ENCODE measurements at regions not wholly inside any gene's neighbourhood (a gene's known extent, or its start where the extent isn't known, plus 50 kb on each side); places are given as distances from the start of the nearest gene placed in this dataset.

- TF ChIP-seq POLR2A (IDR thresholded peaks at IDR 0.05) (no peak), CTCF (IDR thresholded peaks at IDR 0.05 in 8 of 11, conservative IDR thresholded peaks at IDR 0.05 in 3 of 11) (no peak), POLR2AphosphoS5 (IDR thresholded peaks at IDR 0.05) (no peak)
- no peaks in the 10 kb centered on the region for H3K4me1 ChIP-seq
- no peak for DNase-seq
- WGBS, 5 donors, result 60 to 81% (median 71%) methylated on average over 2 of the region's 2 CpGs
- H3K9me3 ChIP-seq, result peaks cover 0 to 4% (median 0%) of the 10 kb centered on the region in 8 donors
- no peak overlapping the region for H3K27ac ChIP-seq
- H3K27me3 ChIP-seq (replicated peaks in 1 of 7), result no peaks in the 10 kb centered on the region
- H3K4me3 ChIP-seq, result no peak overlapping the region
- intact Hi-C loops (cut with DNase I; ENCODE audit: low total_unique reads), result no loop called here
- H3K36me3 ChIP-seq, result no peaks in the 10 kb centered on the region
Observed at GRCh38 chr9:20291201-20291600, 331.1 kb downstream of the MLLT3 start.

GRCh38 chr9:20290257-20290656 is 332.0 kb downstream of the MLLT3 start:
- no peak for DNase-seq
- no peaks in the 10 kb centered on the region for H3K4me1 ChIP-seq
- H3K36me3 ChIP-seq, result no peaks in the 10 kb centered on the region
- no peak for TF ChIP-seq POLR2AphosphoS5 (IDR thresholded peaks at IDR 0.05)
- no peak for TF ChIP-seq POLR2A (IDR thresholded peaks at IDR 0.05)
- TF ChIP-seq CTCF (IDR thresholded peaks at IDR 0.05 in 8 of 11, conservative IDR thresholded peaks at IDR 0.05 in 3 of 11), result no peak
- 85 to 96% (median 89%) methylated on average over 6 of the region's 6 CpGs for WGBS, 5 donors
- intact Hi-C loops (cut with DNase I; ENCODE audit: low total_unique reads), result no loop called here
- H3K27me3 ChIP-seq (replicated peaks in 1 of 7), result no peaks in the 10 kb centered on the region
- no peak overlapping the region for H3K4me3 ChIP-seq
- peaks cover 0 to 4% (median 0%) of the 10 kb centered on the region in 8 donors for H3K9me3 ChIP-seq
- no peak overlapping the region for H3K27ac ChIP-seq

GRCh38 chr9:20289423-20290010 is 332.8 kb downstream of the MLLT3 start:
- Histone ChIP-seq H3K4me1 (no peaks in the 10 kb centered on the region), H3K27me3 (replicated peaks in 1 of 7) (no peaks in the 10 kb centered on the region), H3K9me3 (peaks cover 0 to 4% (median 0%) of the 10 kb centered on the region in 8 donors), H3K27ac (no peak overlapping the region), H3K4me3 (no peak overlapping the region), H3K36me3 (no peaks in the 10 kb centered on the region)
- WGBS, 5 donors, result 74 to 87% (median 81%) methylated on average over 9 of the region's 9 CpGs
- no peak for DNase-seq
- TF ChIP-seq POLR2A (IDR thresholded peaks at IDR 0.05) (no peak), CTCF (IDR thresholded peaks at IDR 0.05 in 8 of 11, conservative IDR thresholded peaks at IDR 0.05 in 3 of 11) (no peak), POLR2AphosphoS5 (IDR thresholded peaks at IDR 0.05) (no peak)
- intact Hi-C loops (cut with DNase I; ENCODE audit: low total_unique reads), result no loop called here

GRCh38 chr9:20286969-20287368 is 335.3 kb downstream of the MLLT3 start:
- Histone ChIP-seq H3K4me3 (no peak overlapping the region), H3K4me1 (no peaks in the 10 kb centered on the region), H3K9me3 (peaks cover 0 to 4% (median 0%) of the 10 kb centered on the region in 8 donors), H3K27ac (no peak overlapping the region), H3K27me3 (replicated peaks in 1 of 7) (no peaks in the 10 kb centered on the region), H3K36me3 (no peaks in the 10 kb centered on the region)
- TF ChIP-seq CTCF (IDR thresholded peaks at IDR 0.05 in 8 of 11, conservative IDR thresholded peaks at IDR 0.05 in 3 of 11), result no peak
- no peak for TF ChIP-seq POLR2AphosphoS5 (IDR thresholded peaks at IDR 0.05)
- no peak for TF ChIP-seq POLR2A (IDR thresholded peaks at IDR 0.05)
- intact Hi-C loops (cut with DNase I; ENCODE audit: low total_unique reads), result no loop called here
- WGBS, 5 donors, result 85 to 97% (median 93%) methylated on average over 3 of the region's 3 CpGs
- no peak for DNase-seq

All from spleen (tissue), 11 donors.